Fibroblast of peridontal ligament (primary cell): ENCODE measurements at regions not wholly inside any gene's neighbourhood (a gene's known extent, or its start where the extent isn't known, plus 50 kb on each side); places are given as distances from the start of the nearest gene placed in this dataset.

ENCODE experiments used
- DNase-seq: peaks from one replicate; pipeline ENCODE4 v3.0.0-alpha.2; 2010; ENCODE audit errors: extremely low read depth

GRCh38 chr20:6421321-6422248, 298.8 kb upstream of the FERMT1 start:
- no peak for DNase-seq

GRCh38 chr20:6420336-6420735, 297.5 kb upstream of the FERMT1 start:
- no peak for DNase-seq

GRCh38 chr20:6418732-6419131, 295.9 kb upstream of the FERMT1 start:
- DNase-seq, result no peak

- DNase-seq, result no peak
These were observed 293.5 kb upstream of the FERMT1 start for GRCh38 chr20:6416371-6416770.

GRCh38 chr20:6411651-6412050, 288.8 kb upstream of the FERMT1 start:
- no peak for DNase-seq

- no peak for DNase-seq
These were observed 287.9 kb upstream of the FERMT1 start for GRCh38 chr20:6410721-6411120.

GRCh38 chr20:6407163-6407562, 284.3 kb upstream of the FERMT1 start:
- no peak for DNase-seq

- DNase-seq, result no peak
These were observed 279.2 kb upstream of the FERMT1 start for GRCh38 chr20:6401893-6402557.

- no peak for DNase-seq
These were observed 274.3 kb upstream of the FERMT1 start for GRCh38 chr20:6397115-6397514.

GRCh38 chr20:6395695-6396094, 272.9 kb upstream of the FERMT1 start:
- no peak for DNase-seq

- no peak for DNase-seq
These were observed 265.9 kb upstream of the FERMT1 start for GRCh38 chr20:6388671-6389197.

- DNase-seq, result no peak
These were observed 262.2 kb upstream of the FERMT1 start for GRCh38 chr20:6384956-6385486.

GRCh38 chr20:6384380-6384779, 261.6 kb upstream of the FERMT1 start:
- DNase-seq, result no peak

GRCh38 chr20:6381887-6382286, 259.1 kb upstream of the FERMT1 start:
- no peak for DNase-seq

GRCh38 chr20:6362245-6362644, 239.4 kb upstream of the FERMT1 start:
- DNase-seq, result no peak

GRCh38 chr20:6360766-6361165, 237.9 kb upstream of the FERMT1 start:
- no peak for DNase-seq

GRCh38 chr20:6355754-6356451, 233.1 kb upstream of the FERMT1 start:
- DNase-seq, result no peak

GRCh38 chr20:6348908-6349307, 226.1 kb upstream of the FERMT1 start:
- no peak for DNase-seq

- no peak for DNase-seq
These were observed 225.1 kb upstream of the FERMT1 start for GRCh38 chr20:6347916-6348315.

- DNase-seq, result no peak
These were observed 218.7 kb upstream of the FERMT1 start for GRCh38 chr20:6341491-6341890.

- no peak for DNase-seq
These were observed 216.3 kb upstream of the FERMT1 start for GRCh38 chr20:6339176-6339575.

GRCh38 chr20:6333110-6333509, 210.3 kb upstream of the FERMT1 start:
- DNase-seq, result no peak
